Type B pancreatic cell (in vitro differentiated cells): ENCODE measurements at regions not wholly inside any gene's neighbourhood (a gene's known extent, or its start where the extent isn't known, plus 50 kb on each side); places are given as distances from the start of the nearest gene placed in this dataset.

Experiments used
- DNase-seq: peaks from one replicate; pipeline ENCODE4 v3.0.0; 2021; ENCODE audit warnings: mixed read lengths; ENCODE audit not compliant: unreplicated experiment; ENCODE audit errors: extremely low spot score
- H3K27ac Mint-ChIP-seq: 2 replicates; pipeline ENCODE4 v1.8.0; 2021; ENCODE audit warnings: mild to moderate bottlenecking, mixed read lengths
- H3K27me3 Mint-ChIP-seq: 2 replicates; pipeline ENCODE4 v1.8.0; 2021; ENCODE audit warnings: mixed read lengths
- H3K36me3 Mint-ChIP-seq: 2 replicates; pipeline ENCODE4 v1.8.0; 2021; ENCODE audit warnings: mixed read lengths
- H3K4me1 Mint-ChIP-seq: one replicate; pipeline ENCODE4 v1.8.0; 2021; ENCODE audit warnings: mixed read lengths; ENCODE audit not compliant: unreplicated experiment
- H3K4me3 Mint-ChIP-seq: 2 replicates; pipeline ENCODE4 v1.8.0; 2021; ENCODE audit warnings: mild to moderate bottlenecking, mixed read lengths
- H3K9me3 Mint-ChIP-seq: 2 replicates; pipeline ENCODE4 v1.8.0; 2021; ENCODE audit warnings: mixed read lengths
- TF ChIP-seq, protein P1 (sequence below): fragments of 200-600 bp; sonication (generic); conservative IDR thresholded peaks from 2 replicates; pipeline ENCODE4 v1.5.0; 2021; ENCODE audit warnings: antibody characterized with exemption, mild to moderate bottlenecking

GRCh38 chr14:97813556-97813955 is 1016.4 kb downstream of the VRK1 start:
- TF ChIP-seq, protein P1, sequence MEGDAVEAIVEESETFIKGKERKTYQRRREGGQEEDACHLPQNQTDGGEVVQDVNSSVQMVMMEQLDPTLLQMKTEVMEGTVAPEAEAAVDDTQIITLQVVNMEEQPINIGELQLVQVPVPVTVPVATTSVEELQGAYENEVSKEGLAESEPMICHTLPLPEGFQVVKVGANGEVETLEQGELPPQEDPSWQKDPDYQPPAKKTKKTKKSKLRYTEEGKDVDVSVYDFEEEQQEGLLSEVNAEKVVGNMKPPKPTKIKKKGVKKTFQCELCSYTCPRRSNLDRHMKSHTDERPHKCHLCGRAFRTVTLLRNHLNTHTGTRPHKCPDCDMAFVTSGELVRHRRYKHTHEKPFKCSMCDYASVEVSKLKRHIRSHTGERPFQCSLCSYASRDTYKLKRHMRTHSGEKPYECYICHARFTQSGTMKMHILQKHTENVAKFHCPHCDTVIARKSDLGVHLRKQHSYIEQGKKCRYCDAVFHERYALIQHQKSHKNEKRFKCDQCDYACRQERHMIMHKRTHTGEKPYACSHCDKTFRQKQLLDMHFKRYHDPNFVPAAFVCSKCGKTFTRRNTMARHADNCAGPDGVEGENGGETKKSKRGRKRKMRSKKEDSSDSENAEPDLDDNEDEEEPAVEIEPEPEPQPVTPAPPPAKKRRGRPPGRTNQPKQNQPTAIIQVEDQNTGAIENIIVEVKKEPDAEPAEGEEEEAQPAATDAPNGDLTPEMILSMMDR: no peak
- H3K9me3 Mint-ChIP-seq: no peaks in the 10 kb centered on the region
- H3K4me3 Mint-ChIP-seq: no peak overlapping the region
- H3K27ac Mint-ChIP-seq: no peak overlapping the region
- H3K27me3 Mint-ChIP-seq: no peaks in the 10 kb centered on the region
- DNase-seq: no peak
- H3K36me3 Mint-ChIP-seq: no peaks in the 10 kb centered on the region
- no peaks in the 10 kb centered on the region for H3K4me1 Mint-ChIP-seq

DNA sequence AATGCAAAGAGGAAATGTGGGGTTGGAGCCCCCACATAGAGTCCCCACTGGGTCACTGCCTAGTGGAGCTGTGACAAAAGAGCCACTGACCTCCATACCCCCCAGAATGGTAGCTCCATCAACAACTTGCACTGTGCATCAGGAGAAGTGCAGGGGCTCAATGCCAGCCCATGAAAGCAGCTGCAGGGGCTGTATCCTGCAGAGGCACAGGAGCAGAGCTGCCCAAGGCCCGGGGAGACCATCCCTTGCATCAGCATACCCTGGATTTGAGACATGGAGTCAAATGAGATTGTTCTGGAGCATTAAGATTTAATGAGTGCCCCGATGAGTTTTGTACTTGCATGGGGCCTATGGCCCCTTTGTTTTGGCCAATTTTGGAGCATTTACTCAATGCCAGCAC is 1023.6 kb downstream of the VRK1 start:
- H3K4me1 Mint-ChIP-seq: no peaks in the 10 kb centered on the region
- H3K27ac Mint-ChIP-seq: no peak overlapping the region
- H3K27me3 Mint-ChIP-seq: peaks cover 7% of the 10 kb centered on the region
- no peak overlapping the region for H3K4me3 Mint-ChIP-seq
- DNase-seq: no peak
- TF ChIP-seq, protein P1: no peak
- H3K36me3 Mint-ChIP-seq: no peaks in the 10 kb centered on the region
- H3K9me3 Mint-ChIP-seq: peaks cover 12% of the 10 kb centered on the region

GRCh38 chr14:97824218-97824617 is 1027.0 kb downstream of the VRK1 start:
- Mint-ChIP-seq H3K4me3 (no peak overlapping the region), H3K36me3 (no peaks in the 10 kb centered on the region), H3K4me1 (no peaks in the 10 kb centered on the region), H3K9me3 (peaks cover 12% of the 10 kb centered on the region), H3K27ac (no peak overlapping the region), H3K27me3 (peaks cover 7% of the 10 kb centered on the region)
- TF ChIP-seq, protein P1: no peak
- no peak for DNase-seq

GRCh38 chr14:97827746-97828145 is 1030.6 kb downstream of the VRK1 start:
- Mint-ChIP-seq H3K4me1 (no peaks in the 10 kb centered on the region), H3K36me3 (no peaks in the 10 kb centered on the region), H3K27me3 (peaks cover 3% of the 10 kb centered on the region), H3K4me3 (no peak overlapping the region), H3K27ac (no peak overlapping the region), H3K9me3 (peaks cover 4% of the 10 kb centered on the region)
- TF ChIP-seq, protein P1: no peak
- no peak for DNase-seq

DNA sequence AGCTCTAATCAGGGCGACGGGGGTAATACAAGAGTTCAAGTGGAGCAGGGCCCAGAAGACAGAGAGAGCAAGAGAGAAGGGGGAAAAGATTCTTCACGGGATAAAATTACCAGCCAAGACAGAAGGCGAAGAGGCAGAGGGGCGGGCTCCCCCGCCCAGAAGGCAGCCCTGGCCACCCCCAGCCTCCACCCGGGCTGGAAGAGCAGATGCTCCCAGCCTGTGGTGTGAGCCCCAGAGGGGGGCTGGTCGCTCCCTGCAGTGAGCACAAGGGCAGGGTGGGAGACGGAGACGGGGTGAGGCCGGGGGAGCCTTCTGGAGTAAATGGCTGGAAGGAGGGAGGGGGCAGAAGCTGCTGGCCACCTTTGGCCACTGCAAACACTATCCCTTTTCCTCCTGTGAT is 1035.6 kb downstream of the VRK1 start:
- Mint-ChIP-seq H3K4me3 (no peak overlapping the region), H3K4me1 (no peaks in the 10 kb centered on the region), H3K9me3 (no peaks in the 10 kb centered on the region), H3K36me3 (no peaks in the 10 kb centered on the region), H3K27me3 (peaks cover 3% of the 10 kb centered on the region), H3K27ac (no peak overlapping the region)
- no peak for DNase-seq
- TF ChIP-seq, protein P1: no peak

- no peak overlapping the region for H3K27ac Mint-ChIP-seq
- no peak for DNase-seq
- no peaks in the 10 kb centered on the region for H3K36me3 Mint-ChIP-seq
- peaks cover 21% of the 10 kb centered on the region for H3K27me3 Mint-ChIP-seq
- no peaks in the 10 kb centered on the region for H3K9me3 Mint-ChIP-seq
- TF ChIP-seq, protein P1: no peak
- no peaks in the 10 kb centered on the region for H3K4me1 Mint-ChIP-seq
- no peak overlapping the region for H3K4me3 Mint-ChIP-seq
Observed at GRCh38 chr14:97838986-97839385, 1041.8 kb downstream of the VRK1 start.
